ENCODE measurements at regions not wholly inside any gene's neighbourhood (a gene's known extent, or its start where the extent isn't known, plus 50 kb on each side); places are given as distances from the start of the nearest gene placed in this dataset.

- intact Hi-C loops (cut with DNase I): no loop called here
- peak in 1 of 7 donors; percentile 6 for DNase-seq
- H3K36me3 ChIP-seq (replicated peaks in 1 of 2): no peaks in the 10 kb centered on the region
- H3K4me1 ChIP-seq (replicated peaks in 1 of 2): no peaks in the 10 kb centered on the region
- H3K27me3 ChIP-seq: no peaks in the 10 kb centered on the region
- H3K9me3 ChIP-seq (replicated peaks in 1 of 3): no peaks in the 10 kb centered on the region
- H3K27ac ChIP-seq: no peak overlapping the region
- WGBS, 4 donors: 39 to 52% (median 45%) methylated on average over 17 to 24 of the region's 24 CpGs
- no peak for TF ChIP-seq POLR2A (IDR thresholded peaks at IDR 0.05)
- no peak for TF ChIP-seq CTCF (IDR thresholded peaks at IDR 0.05)
- no peak overlapping the region for H3K4me3 ChIP-seq
Measured at GRCh38 chr22:49289822-49290679, 537.6 kb downstream of the BRD1 start.

- intact Hi-C loops (cut with DNase I): no loop called here
- peaks cover 13% of the 10 kb centered on the region for H3K27me3 ChIP-seq
- 62 to 82% (median 66%) methylated on average over 9 to 15 of the region's 15 CpGs for WGBS, 4 donors
- no peaks in the 10 kb centered on the region for H3K4me1 ChIP-seq (replicated peaks in 1 of 2)
- no peak for DNase-seq
- H3K4me3 ChIP-seq: no peak overlapping the region
- no peaks in the 10 kb centered on the region for H3K36me3 ChIP-seq (replicated peaks in 1 of 2)
- TF ChIP-seq CTCF (IDR thresholded peaks at IDR 0.05): no peak
- TF ChIP-seq POLR2A (IDR thresholded peaks at IDR 0.05): no peak
- H3K9me3 ChIP-seq (replicated peaks in 1 of 3): no peaks in the 10 kb centered on the region
- H3K27ac ChIP-seq: no peak overlapping the region
Measured at GRCh38 chr22:49286181-49286760, 541.4 kb downstream of the BRD1 start.

- Histone ChIP-seq H3K27ac (no peak overlapping the region), H3K9me3 (replicated peaks in 1 of 3) (no peaks in the 10 kb centered on the region), H3K36me3 (replicated peaks in 1 of 2) (no peaks in the 10 kb centered on the region), H3K4me1 (replicated peaks in 1 of 2) (no peaks in the 10 kb centered on the region), H3K27me3 (peaks cover 14% of the 10 kb centered on the region), H3K4me3 (no peak overlapping the region)
- 58 to 73% (median 71%) methylated on average over 15 of the region's 15 CpGs for WGBS, 4 donors
- intact Hi-C loops (cut with DNase I): no loop called here
- no peak for DNase-seq
- TF ChIP-seq CTCF (IDR thresholded peaks at IDR 0.05) (no peak), POLR2A (IDR thresholded peaks at IDR 0.05) (no peak)
Measured at GRCh38 chr22:49284931-49285330, 542.7 kb downstream of the BRD1 start.

GRCh38 chr22:49284056-49284784 is 543.5 kb downstream of the BRD1 start:
- 63 to 72% (median 67%) methylated on average over 22 to 23 of the region's 23 CpGs for WGBS, 4 donors
- Histone ChIP-seq H3K27ac (no peak overlapping the region), H3K4me1 (replicated peaks in 1 of 2) (no peaks in the 10 kb centered on the region), H3K36me3 (replicated peaks in 1 of 2) (no peaks in the 10 kb centered on the region), H3K27me3 (peaks cover 14% of the 10 kb centered on the region), H3K4me3 (no peak overlapping the region), H3K9me3 (replicated peaks in 1 of 3) (no peaks in the 10 kb centered on the region)
- DNase-seq: no peak
- intact Hi-C loops (cut with DNase I): no loop called here
- no peak for TF ChIP-seq POLR2A (IDR thresholded peaks at IDR 0.05)
- TF ChIP-seq CTCF (IDR thresholded peaks at IDR 0.05): no peak

Measured in adrenal gland (tissue), 9 donors.